SW480 (cell line): ENCODE measurements at regions not wholly inside any gene's neighbourhood (a gene's known extent, or its start where the extent isn't known, plus 50 kb on each side); places are given as distances from the start of the nearest gene placed in this dataset.

Experiments
- DNase-seq: peaks from one replicate; pipeline ENCODE4 v3.0.0-alpha.2; 2016; ENCODE audit warnings: low spot score

GRCh38 chr2:224210286-224211180 lies 171.4 kb upstream of the SERPINE2 start:
- no peak for DNase-seq

- no peak for DNase-seq
These were observed 170.6 kb upstream of the SERPINE2 start for GRCh38 chr2:224209555-224210285.

- DNase-seq = no peak
These were observed 169.4 kb upstream of the SERPINE2 start for GRCh38 chr2:224208443-224208842.

GRCh38 chr2:224208007-224208406 lies 168.9 kb upstream of the SERPINE2 start:
- DNase-seq = no peak

- DNase-seq = no peak
These were observed 167.7 kb upstream of the SERPINE2 start for GRCh38 chr2:224206816-224207215.

- DNase-seq = no peak
These were observed 163.3 kb upstream of the SERPINE2 start for GRCh38 chr2:224202281-224202865.

- no peak for DNase-seq
These were observed 159.3 kb upstream of the SERPINE2 start for GRCh38 chr2:224198436-224198835.

GRCh38 chr2:224196810-224197209 lies 157.7 kb upstream of the SERPINE2 start:
- no peak for DNase-seq

GRCh38 chr2:224195925-224196571 lies 157.0 kb upstream of the SERPINE2 start:
- DNase-seq = no peak

- no peak for DNase-seq
These were observed 155.1 kb upstream of the SERPINE2 start for GRCh38 chr2:224194161-224194560.

- no peak for DNase-seq
These were observed 152.4 kb upstream of the SERPINE2 start for GRCh38 chr2:224191465-224191864.

- no peak for DNase-seq
These were observed 151.8 kb upstream of the SERPINE2 start for GRCh38 chr2:224190936-224191270.

GRCh38 chr2:224190234-224190935 lies 151.3 kb upstream of the SERPINE2 start:
- DNase-seq = no peak

GRCh38 chr2:224187220-224187619 lies 148.1 kb upstream of the SERPINE2 start:
- DNase-seq = no peak

GRCh38 chr2:224185023-224185601 lies 146.0 kb upstream of the SERPINE2 start:
- no peak for DNase-seq

GRCh38 chr2:224183086-224183485 lies 144.0 kb upstream of the SERPINE2 start:
- no peak for DNase-seq

- no peak for DNase-seq
These were observed 143.4 kb upstream of the SERPINE2 start for GRCh38 chr2:224182498-224182897.

GRCh38 chr2:224181534-224182155 lies 142.6 kb upstream of the SERPINE2 start:
- DNase-seq = no peak

- DNase-seq = no peak
These were observed 141.7 kb upstream of the SERPINE2 start for GRCh38 chr2:224180810-224181209.

GRCh38 chr2:224178056-224178455 lies 139.0 kb upstream of the SERPINE2 start:
- DNase-seq = no peak

- DNase-seq = no peak
These were observed 136.5 kb upstream of the SERPINE2 start for GRCh38 chr2:224175538-224175937.
